DMS79 (cell line): ENCODE measurements at regions not wholly inside any gene's neighbourhood (a gene's known extent, or its start where the extent isn't known, plus 50 kb on each side); places are given as distances from the start of the nearest gene placed in this dataset.
A peak's percentile ranks its signal among the peaks of the same experiment; 100 is the strongest.

ENCODE experiments used
- DNase-seq: peaks from one replicate; lab custom pipeline; 2025; lab: John Stamatoyannopoulos, UW

GRCh38 chr20:39876976-39877635 lies 811.9 kb downstream of the MAFB start:
- peak; percentile 82 for DNase-seq

- peak; percentile 25 for DNase-seq
Observed at GRCh38 chr20:39875492-39876110, 813.4 kb downstream of the MAFB start.

- peak; percentile 24 for DNase-seq
Observed at GRCh38 chr20:39874049-39874893, 814.8 kb downstream of the MAFB start.

- peak; percentile 79 for DNase-seq
Observed at GRCh38 chr20:39873286-39873685, 815.8 kb downstream of the MAFB start.

GRCh38 chr20:39871013-39871412 lies 818.0 kb downstream of the MAFB start:
- no peak for DNase-seq

GRCh38 chr20:39865446-39865845 lies 823.6 kb downstream of the MAFB start:
- DNase-seq, result no peak

- no peak for DNase-seq
Observed at GRCh38 chr20:39862470-39862891, 826.6 kb downstream of the MAFB start.

- peak; percentile 42 for DNase-seq
Observed at GRCh38 chr20:39861381-39861780, 827.7 kb downstream of the MAFB start.

- no peak for DNase-seq
Observed at GRCh38 chr20:39857835-39858234, 831.2 kb downstream of the MAFB start.

- no peak for DNase-seq
Observed at GRCh38 chr20:39857187-39857586, 831.8 kb downstream of the MAFB start.

GRCh38 chr20:39855799-39856198 lies 833.2 kb downstream of the MAFB start:
- DNase-seq, result no peak

- DNase-seq, result no peak
Observed at GRCh38 chr20:39855056-39855455, 834.0 kb downstream of the MAFB start.

GRCh38 chr20:39853636-39854035 lies 835.4 kb downstream of the MAFB start:
- DNase-seq, result no peak

- no peak for DNase-seq
Observed at GRCh38 chr20:39853050-39853449, 836.0 kb downstream of the MAFB start.

- DNase-seq, result no peak
Observed at GRCh38 chr20:39851459-39851858, 837.6 kb downstream of the MAFB start.

GRCh38 chr20:39850821-39851330 lies 838.2 kb downstream of the MAFB start:
- no peak for DNase-seq

GRCh38 chr20:39850246-39850645 lies 838.8 kb downstream of the MAFB start:
- no peak for DNase-seq

GRCh38 chr20:39849664-39850063 lies 839.4 kb downstream of the MAFB start:
- no peak for DNase-seq

GRCh38 chr20:39849171-39849570 lies 839.9 kb downstream of the MAFB start:
- DNase-seq, result no peak

GRCh38 chr20:39839399-39840119 lies 849.5 kb downstream of the MAFB start:
- no peak for DNase-seq

- DNase-seq, result no peak
Observed at GRCh38 chr20:39837561-39837960, 851.5 kb downstream of the MAFB start.
